ENCODE measurements at regions not wholly inside any gene's neighbourhood (a gene's known extent, or its start where the extent isn't known, plus 50 kb on each side); places are given as distances from the start of the nearest gene placed in this dataset.

GRCh38 chr7:7103343-7104313 lies 78.7 kb upstream of the C1GALT1 start:
- no peak overlapping the region for H3K27ac ChIP-seq
- TF ChIP-seq ZFX (IDR thresholded peaks at IDR 0.05) (no peak), CTCF (conservative IDR thresholded peaks at IDR 0.05) (peak; percentile 78)

GRCh38 chr7:7104314-7104698 lies 78.0 kb upstream of the C1GALT1 start:
- no peak for TF ChIP-seq CTCF (conservative IDR thresholded peaks at IDR 0.05)
- TF ChIP-seq ZFX (IDR thresholded peaks at IDR 0.05), result no peak
- H3K27ac ChIP-seq, result no peak overlapping the region

DNA sequence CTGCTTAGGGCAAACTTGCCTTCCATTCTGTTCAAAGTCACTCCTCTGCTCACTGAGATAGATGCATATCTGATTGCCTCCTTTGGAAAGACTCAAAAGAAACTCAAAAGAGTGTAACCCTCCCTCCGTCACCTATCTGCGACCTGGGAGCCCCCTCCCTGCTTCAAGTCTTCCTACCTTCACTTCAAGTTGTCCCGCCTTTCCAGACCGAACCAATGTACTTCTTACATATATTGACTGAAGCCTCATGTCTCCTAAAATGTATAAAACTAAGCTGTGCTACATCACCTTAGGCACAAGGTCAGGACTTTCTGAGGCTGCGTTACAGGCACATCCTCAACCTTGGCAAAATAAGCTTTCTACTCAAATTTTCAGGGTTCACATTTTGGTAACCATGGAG lies 77.4 kb upstream of the C1GALT1 start:
- no peak overlapping the region for H3K27ac ChIP-seq
- TF ChIP-seq ZFX (IDR thresholded peaks at IDR 0.05) (no peak), CTCF (conservative IDR thresholded peaks at IDR 0.05) (no peak)

- H3K27ac ChIP-seq, result no peak overlapping the region
- TF ChIP-seq CTCF (conservative IDR thresholded peaks at IDR 0.05) (no peak), ZFX (IDR thresholded peaks at IDR 0.05) (no peak)
Observed at GRCh38 chr7:7105800-7106582, 76.4 kb upstream of the C1GALT1 start.

DNA sequence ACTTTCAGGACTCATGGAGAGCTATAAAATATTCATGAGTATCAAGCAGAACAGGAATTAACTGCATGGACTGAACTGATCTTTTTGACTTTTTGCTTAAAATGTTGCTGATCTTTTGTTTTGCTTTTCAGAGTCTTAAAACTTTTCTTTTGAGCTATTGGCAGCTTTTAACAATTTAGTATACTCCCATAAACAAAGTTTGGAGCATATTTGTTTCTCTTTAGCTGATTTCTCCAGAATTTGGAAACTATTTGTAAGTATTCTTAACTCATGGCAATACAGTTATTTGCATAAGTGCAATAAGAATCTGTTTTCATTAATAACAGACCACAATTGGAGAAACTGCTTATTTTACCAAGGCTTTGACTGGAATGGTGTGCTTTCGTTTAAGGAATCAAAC lies 73.4 kb upstream of the C1GALT1 start:
- TF ChIP-seq ZFX (IDR thresholded peaks at IDR 0.05) (no peak), CTCF (conservative IDR thresholded peaks at IDR 0.05) (no peak)
- H3K27ac ChIP-seq, result no peak overlapping the region

DNA sequence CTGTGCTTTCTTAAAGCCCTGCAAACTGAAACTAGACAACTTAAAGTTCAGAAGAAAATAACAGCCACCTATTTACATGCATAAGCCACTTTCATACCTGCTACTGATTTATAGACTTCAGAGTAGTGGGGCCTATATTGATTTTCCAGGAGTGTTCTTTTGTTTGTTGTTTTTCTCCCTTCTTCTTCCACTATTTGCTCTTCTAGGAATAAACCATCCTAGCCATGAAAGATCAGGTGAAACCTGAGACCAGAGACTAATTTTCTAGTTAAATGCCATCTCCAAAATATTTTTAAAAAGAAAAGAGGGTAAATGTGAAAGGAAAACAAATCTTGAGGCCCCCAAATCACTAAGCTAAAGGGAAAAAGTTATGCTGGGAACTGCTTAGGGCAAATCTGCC lies 72.4 kb upstream of the C1GALT1 start:
- no peak overlapping the region for H3K27ac ChIP-seq
- no peak for TF ChIP-seq CTCF (conservative IDR thresholded peaks at IDR 0.05)
- TF ChIP-seq ZFX (IDR thresholded peaks at IDR 0.05), result no peak

- H3K27ac ChIP-seq, result no peak overlapping the region
- TF ChIP-seq CTCF (conservative IDR thresholded peaks at IDR 0.05) (no peak), ZFX (IDR thresholded peaks at IDR 0.05) (no peak)
Observed at GRCh38 chr7:7110706-7111105, 71.6 kb upstream of the C1GALT1 start.
